ENCODE measurements at regions not wholly inside any gene's neighbourhood (a gene's known extent, or its start where the extent isn't known, plus 50 kb on each side); places are given as distances from the start of the nearest gene placed in this dataset.
"Not testable (repeated sequence)": the region's sequence is repeated elsewhere in the genome, so short reads cannot be mapped to it uniquely, and the experiment has no call there.

DNA sequence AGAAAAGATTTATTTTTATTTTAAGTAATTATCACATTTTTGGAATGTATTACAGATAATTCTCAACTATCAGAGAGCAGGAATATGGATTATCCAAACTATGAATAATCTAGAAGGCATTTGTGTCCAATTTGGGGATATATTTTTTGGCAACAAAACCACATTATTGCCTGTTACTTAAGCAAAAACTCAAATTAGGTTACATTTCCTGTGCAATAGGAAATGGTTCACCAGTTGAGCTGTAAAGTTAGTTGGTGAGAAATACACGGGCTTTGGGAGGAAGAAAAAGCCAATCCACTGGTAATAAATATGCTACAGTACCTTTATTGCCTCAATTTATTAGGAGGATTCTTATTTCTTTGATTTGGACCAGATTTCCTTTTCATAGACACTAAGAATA lies 1075.2 kb downstream of the PCDH9 start:
- no peak overlapping the region for H3K4me3 Mint-ChIP-seq (ENCODE audit: unreplicated experiment)
- Histone ChIP-seq H3K27me3 (ENCODE audit: insufficient read depth, low read length) (no peaks in the 10 kb centered on the region), H3K79me2 (ENCODE audit: insufficient read depth, low read length) (no peaks in the 10 kb centered on the region), H3K27ac (ENCODE audit: low read depth, low read length) (no peak overlapping the region), H3K4me3 (ENCODE audit: insufficient read depth, low read depth, low read length) (no peak overlapping the region), H4K20me1 (ENCODE audit: insufficient read depth, low read length) (no peaks in the 10 kb centered on the region), H3K9me3 (ENCODE audit: insufficient read depth, low read depth, low read length) (no peaks in the 10 kb centered on the region), H3K9ac (ENCODE audit: low read length) (no peak overlapping the region), H3K4me2 (ENCODE audit: low read length) (no peak overlapping the region), H2AFZ (ENCODE audit: low read depth, low read length) (no peak overlapping the region), H3K36me3 (ENCODE audit: insufficient read depth, low read length) (no peaks in the 10 kb centered on the region), H3K4me1 (ENCODE audit: insufficient read depth, low read length) (no peaks in the 10 kb centered on the region)
- DNase-seq (ENCODE audit: low read depth) (peak; percentile 3), FAIRE-seq (no peak)
- no peak overlapping the region for H3K27ac Mint-ChIP-seq (ENCODE audit: unreplicated experiment)
- H3K36me3 Mint-ChIP-seq (ENCODE audit: low read depth, unreplicated experiment) = no peaks in the 10 kb centered on the region
- no peaks in the 10 kb centered on the region for H3K27me3 Mint-ChIP-seq (ENCODE audit: low read depth, unreplicated experiment)
- no peaks in the 10 kb centered on the region for H3K4me1 Mint-ChIP-seq (ENCODE audit: low read depth, unreplicated experiment)
- TF ChIP-seq, protein P1, sequence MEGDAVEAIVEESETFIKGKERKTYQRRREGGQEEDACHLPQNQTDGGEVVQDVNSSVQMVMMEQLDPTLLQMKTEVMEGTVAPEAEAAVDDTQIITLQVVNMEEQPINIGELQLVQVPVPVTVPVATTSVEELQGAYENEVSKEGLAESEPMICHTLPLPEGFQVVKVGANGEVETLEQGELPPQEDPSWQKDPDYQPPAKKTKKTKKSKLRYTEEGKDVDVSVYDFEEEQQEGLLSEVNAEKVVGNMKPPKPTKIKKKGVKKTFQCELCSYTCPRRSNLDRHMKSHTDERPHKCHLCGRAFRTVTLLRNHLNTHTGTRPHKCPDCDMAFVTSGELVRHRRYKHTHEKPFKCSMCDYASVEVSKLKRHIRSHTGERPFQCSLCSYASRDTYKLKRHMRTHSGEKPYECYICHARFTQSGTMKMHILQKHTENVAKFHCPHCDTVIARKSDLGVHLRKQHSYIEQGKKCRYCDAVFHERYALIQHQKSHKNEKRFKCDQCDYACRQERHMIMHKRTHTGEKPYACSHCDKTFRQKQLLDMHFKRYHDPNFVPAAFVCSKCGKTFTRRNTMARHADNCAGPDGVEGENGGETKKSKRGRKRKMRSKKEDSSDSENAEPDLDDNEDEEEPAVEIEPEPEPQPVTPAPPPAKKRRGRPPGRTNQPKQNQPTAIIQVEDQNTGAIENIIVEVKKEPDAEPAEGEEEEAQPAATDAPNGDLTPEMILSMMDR (IDR thresholded peaks at IDR 0.05; ENCODE audit: insufficient read depth, low read depth, low read length) = no peak
- no peak for TF ChIP-seq EZH2 (IDR thresholded peaks at IDR 0.05; ENCODE audit: insufficient read depth, low read length)
- no peaks in the 10 kb centered on the region for H3K9me3 Mint-ChIP-seq (ENCODE audit: unreplicated experiment)

- no peak for TF ChIP-seq EZH2 (IDR thresholded peaks at IDR 0.05; ENCODE audit: insufficient read depth, low read length)
- TF ChIP-seq, protein P1 (IDR thresholded peaks at IDR 0.05; ENCODE audit: insufficient read depth, low read depth, low read length) = no peak
- DNase-seq (ENCODE audit: low read depth) = no peak
- no peak overlapping the region for H2AFZ ChIP-seq (ENCODE audit: low read depth, low read length)
- H3K36me3 ChIP-seq (ENCODE audit: insufficient read depth, low read length) = no peaks in the 10 kb centered on the region
- no peak overlapping the region for H3K27ac ChIP-seq (ENCODE audit: low read depth, low read length)
- no peak overlapping the region for H3K9ac ChIP-seq (ENCODE audit: low read length)
- no peak overlapping the region for H3K4me3 Mint-ChIP-seq (ENCODE audit: unreplicated experiment)
- H3K4me3 ChIP-seq (ENCODE audit: insufficient read depth, low read depth, low read length) = no peak overlapping the region
- no peaks in the 10 kb centered on the region for H3K27me3 ChIP-seq (ENCODE audit: insufficient read depth, low read length)
- no peaks in the 10 kb centered on the region for H3K4me1 Mint-ChIP-seq (ENCODE audit: low read depth, unreplicated experiment)
- no peaks in the 10 kb centered on the region for H4K20me1 ChIP-seq (ENCODE audit: insufficient read depth, low read length)
- no peaks in the 10 kb centered on the region for H3K9me3 Mint-ChIP-seq (ENCODE audit: unreplicated experiment)
- H3K36me3 Mint-ChIP-seq (ENCODE audit: low read depth, unreplicated experiment) = no peaks in the 10 kb centered on the region
- H3K4me1 ChIP-seq (ENCODE audit: insufficient read depth, low read length) = no peaks in the 10 kb centered on the region
- H3K27me3 Mint-ChIP-seq (ENCODE audit: low read depth, unreplicated experiment) = no peaks in the 10 kb centered on the region
- no peaks in the 10 kb centered on the region for H3K9me3 ChIP-seq (ENCODE audit: insufficient read depth, low read depth, low read length)
- H3K27ac Mint-ChIP-seq (ENCODE audit: unreplicated experiment) = no peak overlapping the region
- no peak overlapping the region for H3K4me2 ChIP-seq (ENCODE audit: low read length)
- no peaks in the 10 kb centered on the region for H3K79me2 ChIP-seq (ENCODE audit: insufficient read depth, low read length)
- FAIRE-seq = no peak
These were observed 1075.8 kb downstream of the PCDH9 start for GRCh38 chr13:66154354-66154753.

- Histone ChIP-seq H3K9ac (ENCODE audit: low read length) (no peak overlapping the region), H3K27ac (ENCODE audit: low read depth, low read length) (no peak overlapping the region), H3K4me3 (ENCODE audit: insufficient read depth, low read depth, low read length) (no peak overlapping the region), H3K4me1 (ENCODE audit: insufficient read depth, low read length) (no peaks in the 10 kb centered on the region), H3K79me2 (ENCODE audit: insufficient read depth, low read length) (no peaks in the 10 kb centered on the region), H4K20me1 (ENCODE audit: insufficient read depth, low read length) (no peaks in the 10 kb centered on the region), H3K36me3 (ENCODE audit: insufficient read depth, low read length) (no peaks in the 10 kb centered on the region), H3K4me2 (ENCODE audit: low read length) (no peak overlapping the region), H2AFZ (ENCODE audit: low read depth, low read length) (no peak overlapping the region), H3K27me3 (ENCODE audit: insufficient read depth, low read length) (no peaks in the 10 kb centered on the region), H3K9me3 (ENCODE audit: insufficient read depth, low read depth, low read length) (no peaks in the 10 kb centered on the region)
- Mint-ChIP-seq H3K4me1 (ENCODE audit: low read depth, unreplicated experiment) (no peaks in the 10 kb centered on the region), H3K9me3 (ENCODE audit: unreplicated experiment) (no peaks in the 10 kb centered on the region), H3K27me3 (ENCODE audit: low read depth, unreplicated experiment) (no peaks in the 10 kb centered on the region), H3K36me3 (ENCODE audit: low read depth, unreplicated experiment) (no peaks in the 10 kb centered on the region), H3K4me3 (ENCODE audit: unreplicated experiment) (no peak overlapping the region), H3K27ac (ENCODE audit: unreplicated experiment) (no peak overlapping the region)
- FAIRE-seq (no peak), DNase-seq (ENCODE audit: low read depth) (no peak)
- no peak for TF ChIP-seq EZH2 (IDR thresholded peaks at IDR 0.05; ENCODE audit: insufficient read depth, low read length)
- TF ChIP-seq, protein P1 (IDR thresholded peaks at IDR 0.05; ENCODE audit: insufficient read depth, low read depth, low read length) = no peak
These were observed 1077.5 kb downstream of the PCDH9 start for GRCh38 chr13:66152596-66152995.

GRCh38 chr13:66144357-66144756 lies 1085.8 kb downstream of the PCDH9 start:
- not testable (repeated sequence) for H2AFZ ChIP-seq (ENCODE audit: low read depth, low read length); H4K20me1 ChIP-seq (ENCODE audit: insufficient read depth, low read length); H3K4me3 Mint-ChIP-seq (ENCODE audit: unreplicated experiment); FAIRE-seq; H3K9me3 ChIP-seq (ENCODE audit: insufficient read depth, low read depth, low read length); H3K4me1 ChIP-seq (ENCODE audit: insufficient read depth, low read length); H3K9me3 Mint-ChIP-seq (ENCODE audit: unreplicated experiment); H3K9ac ChIP-seq (ENCODE audit: low read length); H3K27me3 Mint-ChIP-seq (ENCODE audit: low read depth, unreplicated experiment); DNase-seq (ENCODE audit: low read depth); H3K27ac Mint-ChIP-seq (ENCODE audit: unreplicated experiment); H3K36me3 ChIP-seq (ENCODE audit: insufficient read depth, low read length); H3K4me2 ChIP-seq (ENCODE audit: low read length); H3K79me2 ChIP-seq (ENCODE audit: insufficient read depth, low read length); H3K27ac ChIP-seq (ENCODE audit: low read depth, low read length); H3K36me3 Mint-ChIP-seq (ENCODE audit: low read depth, unreplicated experiment); H3K4me3 ChIP-seq (ENCODE audit: insufficient read depth, low read depth, low read length); H3K4me1 Mint-ChIP-seq (ENCODE audit: low read depth, unreplicated experiment); H3K27me3 ChIP-seq (ENCODE audit: insufficient read depth, low read length)

Data from astrocyte (in vitro differentiated cells and primary cell).